D721Med (cell line): ENCODE measurements at regions not wholly inside any gene's neighbourhood (a gene's known extent, or its start where the extent isn't known, plus 50 kb on each side); places are given as distances from the start of the nearest gene placed in this dataset.
A peak's percentile ranks its signal among the peaks of the same experiment; 100 is the strongest.

Experiments
- DNase-seq: peaks from one replicate; pipeline ENCODE4 v3.0.0; 2011; ENCODE audit warnings: low spot score; ENCODE audit not compliant: insufficient read length
- FAIRE-seq: peaks from 2 replicates; lab custom pipeline; 2011; peaks lifted over from hg19 to GRCh38; lab: Jason Lieb, UNC
- TF ChIP-seq, protein P1 (sequence below): IDR thresholded peaks from 2 replicates; pipeline ENCODE4 v1.5.1; 2012; ENCODE audit warnings: mild to moderate bottlenecking, control low read depth; ENCODE audit not compliant: insufficient read depth; ENCODE audit errors: missing control alignments

DNA sequence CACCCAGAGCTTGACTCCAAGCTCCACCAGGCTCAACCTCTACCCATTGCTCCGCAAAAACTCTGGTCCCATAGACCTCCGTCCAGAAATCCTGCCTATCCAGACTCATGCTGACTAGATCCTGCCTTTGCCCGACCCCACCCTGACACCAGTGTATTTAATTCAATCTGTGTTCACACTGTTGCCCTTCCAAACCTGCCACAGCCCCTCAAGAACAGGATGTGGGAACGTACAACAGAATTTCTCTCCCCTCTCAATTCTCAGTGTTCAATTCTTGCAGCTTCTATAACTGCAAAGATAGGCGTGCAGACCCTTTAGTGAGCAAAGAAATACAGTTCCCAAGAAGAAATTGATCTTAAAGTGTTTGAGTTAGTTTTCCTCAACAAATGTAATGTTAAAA is 154.2 kb upstream of the FRG1 start:
- no peak for DNase-seq
- FAIRE-seq: no peak
- TF ChIP-seq, protein P1, sequence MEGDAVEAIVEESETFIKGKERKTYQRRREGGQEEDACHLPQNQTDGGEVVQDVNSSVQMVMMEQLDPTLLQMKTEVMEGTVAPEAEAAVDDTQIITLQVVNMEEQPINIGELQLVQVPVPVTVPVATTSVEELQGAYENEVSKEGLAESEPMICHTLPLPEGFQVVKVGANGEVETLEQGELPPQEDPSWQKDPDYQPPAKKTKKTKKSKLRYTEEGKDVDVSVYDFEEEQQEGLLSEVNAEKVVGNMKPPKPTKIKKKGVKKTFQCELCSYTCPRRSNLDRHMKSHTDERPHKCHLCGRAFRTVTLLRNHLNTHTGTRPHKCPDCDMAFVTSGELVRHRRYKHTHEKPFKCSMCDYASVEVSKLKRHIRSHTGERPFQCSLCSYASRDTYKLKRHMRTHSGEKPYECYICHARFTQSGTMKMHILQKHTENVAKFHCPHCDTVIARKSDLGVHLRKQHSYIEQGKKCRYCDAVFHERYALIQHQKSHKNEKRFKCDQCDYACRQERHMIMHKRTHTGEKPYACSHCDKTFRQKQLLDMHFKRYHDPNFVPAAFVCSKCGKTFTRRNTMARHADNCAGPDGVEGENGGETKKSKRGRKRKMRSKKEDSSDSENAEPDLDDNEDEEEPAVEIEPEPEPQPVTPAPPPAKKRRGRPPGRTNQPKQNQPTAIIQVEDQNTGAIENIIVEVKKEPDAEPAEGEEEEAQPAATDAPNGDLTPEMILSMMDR: no peak

DNA sequence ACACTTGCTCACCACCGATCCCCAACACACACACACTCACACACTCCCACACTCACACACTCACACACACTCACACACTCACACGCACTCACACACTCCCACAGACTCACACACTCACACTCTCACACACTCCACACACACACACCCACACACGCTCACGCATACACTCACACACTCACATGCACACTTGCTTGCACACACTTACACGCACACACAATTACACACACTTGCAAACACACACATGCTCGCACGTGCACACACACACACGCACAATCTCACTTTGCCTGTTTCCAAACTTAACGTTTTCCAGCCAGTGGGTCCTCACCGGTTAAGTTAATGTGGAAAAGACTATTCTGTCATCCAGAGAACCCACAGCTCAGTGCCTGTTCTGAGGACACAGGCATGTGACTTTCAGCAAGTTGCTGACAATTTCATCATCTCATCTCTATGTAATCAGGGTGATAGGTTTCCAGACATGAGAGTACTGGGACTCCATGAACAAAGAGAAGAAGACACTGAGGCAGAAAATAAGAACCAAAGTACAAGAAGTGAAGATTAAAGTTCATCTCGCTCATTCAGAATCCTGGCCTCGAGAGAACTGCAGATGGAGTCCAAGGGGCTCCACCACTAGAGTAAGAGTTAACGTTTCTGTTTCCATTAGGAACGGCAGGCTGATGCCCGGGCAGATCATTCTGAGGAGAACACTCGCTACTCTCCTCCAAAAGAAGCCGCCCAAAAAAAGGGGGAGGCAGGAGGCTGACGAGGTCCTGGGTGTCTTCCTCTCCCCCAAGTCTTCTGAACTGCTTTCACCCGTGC is 153.2 kb upstream of the FRG1 start:
- no peak for FAIRE-seq
- no peak for DNase-seq
- TF ChIP-seq, protein P1: no peak

DNA sequence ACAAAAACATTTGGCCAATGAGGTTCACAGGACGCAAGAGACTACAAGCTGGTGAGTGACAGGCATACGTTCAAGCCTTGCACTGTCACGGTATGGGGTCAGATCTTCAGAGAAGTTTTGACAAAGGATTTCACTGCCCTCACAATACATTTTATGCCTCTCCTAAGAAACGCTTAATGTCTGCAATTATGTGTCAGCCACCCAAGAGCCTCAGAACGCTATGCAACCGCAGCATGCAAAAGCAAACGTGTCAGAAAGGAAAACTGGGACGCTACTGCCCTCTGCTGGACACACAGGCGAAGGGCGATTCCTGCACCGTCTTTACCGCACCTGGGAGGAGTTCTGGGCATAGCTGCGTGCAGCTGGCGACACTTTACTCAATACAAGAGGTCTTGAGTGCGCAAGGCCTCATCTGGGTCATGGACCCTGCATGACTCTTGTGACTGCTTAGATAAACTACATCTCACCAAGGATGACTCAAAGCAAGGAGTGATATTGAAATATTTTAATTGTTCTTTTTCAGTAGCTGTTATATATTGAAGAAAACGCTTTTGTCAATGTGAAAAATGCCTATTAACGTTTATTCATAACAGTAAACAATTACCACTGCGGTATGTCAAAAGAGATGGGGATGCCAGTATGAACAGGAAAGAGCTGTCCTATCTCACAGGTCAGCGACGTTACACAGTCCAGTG is 147.6 kb upstream of the FRG1 start:
- TF ChIP-seq, protein P1: peak; percentile 76
- no peak for DNase-seq
- no peak for FAIRE-seq

DNA sequence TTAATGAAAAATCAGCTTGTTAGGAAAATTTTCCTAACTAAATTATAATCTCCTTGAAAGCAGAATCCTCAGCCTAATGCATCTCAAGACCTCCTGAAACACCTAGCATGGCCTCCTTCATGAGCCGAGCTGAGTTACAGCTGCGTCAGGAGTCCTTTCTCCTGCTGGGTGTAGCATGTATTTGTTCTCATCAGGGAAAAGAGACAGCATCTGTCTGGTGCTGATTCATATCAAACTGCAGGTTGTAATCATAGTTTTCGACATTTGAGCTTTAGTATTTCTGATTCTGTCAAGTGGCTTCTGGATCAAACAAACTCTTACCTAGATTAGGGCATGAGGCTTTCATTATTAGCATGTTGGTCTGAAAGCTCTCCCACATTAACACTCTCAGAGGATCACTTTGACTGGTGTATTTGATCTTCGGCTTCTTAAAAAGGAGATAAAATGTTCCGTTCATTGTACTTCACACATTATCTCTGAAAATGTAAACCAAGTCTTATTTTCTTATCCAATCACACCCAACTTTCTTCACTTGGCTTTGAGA is 140.1 kb upstream of the FRG1 start:
- TF ChIP-seq, protein P1: no peak
- FAIRE-seq (no peak), DNase-seq (no peak)

DNA sequence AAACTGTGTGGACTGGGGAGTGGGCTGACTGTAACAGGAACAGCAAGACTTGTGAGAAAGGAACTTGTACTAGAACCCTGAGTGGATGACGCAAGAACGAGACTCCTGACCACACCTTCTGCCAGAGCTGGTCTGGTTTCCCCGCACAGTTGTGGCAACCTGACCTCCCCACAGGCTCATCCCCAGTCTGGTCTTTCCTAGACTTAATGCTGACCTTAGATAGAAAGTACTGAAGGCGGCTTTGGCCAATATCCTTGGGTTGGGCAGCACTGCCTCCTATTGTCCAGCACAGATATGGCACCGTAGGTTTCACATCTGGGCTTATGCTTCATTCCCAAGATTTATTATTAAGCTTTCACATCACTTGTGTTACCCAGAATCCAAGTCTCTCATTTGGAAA is 137.8 kb upstream of the FRG1 start:
- DNase-seq (no peak), FAIRE-seq (no peak)
- TF ChIP-seq, protein P1: no peak

DNA sequence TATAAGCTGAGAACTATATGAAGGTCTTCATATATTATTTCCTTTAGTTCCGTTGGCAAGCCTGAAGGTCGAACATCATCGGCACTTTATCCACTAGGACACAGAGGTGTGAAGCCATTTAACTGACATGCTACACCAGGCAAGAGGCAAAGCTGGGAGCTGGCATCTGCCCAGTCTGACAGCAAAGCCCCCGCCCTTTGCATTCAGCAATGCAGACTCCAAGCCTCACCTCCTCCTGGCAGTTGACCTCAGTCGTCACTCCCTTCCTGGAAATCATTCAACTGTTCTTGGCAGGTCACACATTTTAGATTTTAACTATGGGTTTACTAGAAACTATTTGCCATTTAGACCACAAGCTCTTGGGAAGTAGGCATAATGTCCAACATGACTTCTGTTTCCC is 135.8 kb upstream of the FRG1 start:
- TF ChIP-seq, protein P1: no peak
- FAIRE-seq (no peak), DNase-seq (no peak)
